Fibroblast of the aortic adventitia (primary cell): ENCODE measurements at regions not wholly inside any gene's neighbourhood (a gene's known extent, or its start where the extent isn't known, plus 50 kb on each side); places are given as distances from the start of the nearest gene placed in this dataset.

Experiments
- DNase-seq: peaks from one replicate; pipeline ENCODE4 v3.0.0-alpha.2; 2010; ENCODE audit warnings: low read depth
- H3K4me3 ChIP-seq: 2 replicates; pipeline ENCODE4 v1.5.1; 2011; ENCODE audit warnings: low read depth, mild to moderate bottlenecking, control low read depth, low read length, moderate library complexity
- TF ChIP-seq, protein P1 (sequence below): IDR thresholded peaks from 2 replicates; pipeline ENCODE4 v1.5.1; 2011; ENCODE audit warnings: mild to moderate bottlenecking, low read length, control low read depth, inconsistent platforms; ENCODE audit not compliant: insufficient read depth

DNA sequence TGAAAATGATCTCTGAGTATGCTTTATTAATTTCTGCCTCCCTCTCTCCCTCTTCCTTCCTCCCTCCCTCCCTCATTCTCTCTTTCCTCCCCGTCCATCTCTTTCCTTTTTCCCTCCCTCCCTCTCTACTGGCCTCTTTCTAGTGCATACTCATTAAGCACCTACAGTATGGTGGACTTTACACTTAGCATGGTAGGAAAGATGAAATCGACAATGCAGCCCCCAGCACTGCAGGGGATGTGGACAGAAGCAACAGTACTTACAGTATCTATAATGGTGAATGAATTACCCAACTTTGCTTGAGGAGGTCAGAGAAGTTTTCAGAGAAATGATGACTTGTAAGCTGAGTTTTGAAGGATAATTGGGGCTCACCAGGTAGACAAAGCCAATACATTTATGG lies 143.8 kb upstream of the RPS6KA3 start:
- TF ChIP-seq, protein P1, sequence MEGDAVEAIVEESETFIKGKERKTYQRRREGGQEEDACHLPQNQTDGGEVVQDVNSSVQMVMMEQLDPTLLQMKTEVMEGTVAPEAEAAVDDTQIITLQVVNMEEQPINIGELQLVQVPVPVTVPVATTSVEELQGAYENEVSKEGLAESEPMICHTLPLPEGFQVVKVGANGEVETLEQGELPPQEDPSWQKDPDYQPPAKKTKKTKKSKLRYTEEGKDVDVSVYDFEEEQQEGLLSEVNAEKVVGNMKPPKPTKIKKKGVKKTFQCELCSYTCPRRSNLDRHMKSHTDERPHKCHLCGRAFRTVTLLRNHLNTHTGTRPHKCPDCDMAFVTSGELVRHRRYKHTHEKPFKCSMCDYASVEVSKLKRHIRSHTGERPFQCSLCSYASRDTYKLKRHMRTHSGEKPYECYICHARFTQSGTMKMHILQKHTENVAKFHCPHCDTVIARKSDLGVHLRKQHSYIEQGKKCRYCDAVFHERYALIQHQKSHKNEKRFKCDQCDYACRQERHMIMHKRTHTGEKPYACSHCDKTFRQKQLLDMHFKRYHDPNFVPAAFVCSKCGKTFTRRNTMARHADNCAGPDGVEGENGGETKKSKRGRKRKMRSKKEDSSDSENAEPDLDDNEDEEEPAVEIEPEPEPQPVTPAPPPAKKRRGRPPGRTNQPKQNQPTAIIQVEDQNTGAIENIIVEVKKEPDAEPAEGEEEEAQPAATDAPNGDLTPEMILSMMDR = no peak
- no peak overlapping the region for H3K4me3 ChIP-seq
- no peak for DNase-seq

GRCh38 chrX:20409991-20410390 lies 143.3 kb upstream of the RPS6KA3 start:
- TF ChIP-seq, protein P1 = no peak

DNA sequence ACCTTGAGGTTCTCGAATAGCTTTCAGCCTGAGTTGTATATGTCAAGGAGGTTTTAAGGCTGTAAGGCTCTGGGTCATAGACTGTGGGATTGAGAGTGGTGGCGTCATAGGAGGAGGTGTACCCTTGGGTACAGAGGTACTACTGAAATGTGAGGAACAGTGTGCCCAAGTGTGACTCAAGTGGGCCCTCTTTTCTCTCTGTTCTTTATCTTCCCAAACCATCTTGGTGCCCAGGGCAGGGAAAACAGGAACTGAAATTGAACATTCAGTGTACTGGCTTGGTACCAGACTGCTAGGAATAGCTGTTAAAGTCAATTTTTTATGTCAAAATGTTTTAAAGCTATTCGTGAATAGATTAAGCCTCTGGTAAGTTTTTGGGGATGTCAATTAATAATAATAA lies 136.2 kb upstream of the RPS6KA3 start:
- TF ChIP-seq, protein P1 = no peak
- H3K4me3 ChIP-seq = no peak overlapping the region
- DNase-seq = no peak

More at GRCh38 chrX:20409991-20410390, 143.3 kb upstream of the RPS6KA3 start:
- DNase-seq = no peak
- H3K4me3 ChIP-seq = no peak overlapping the region

- TF ChIP-seq, protein P1 = no peak
- no peak overlapping the region for H3K4me3 ChIP-seq
- no peak for DNase-seq
Measured at GRCh38 chrX:20399728-20400414, 133.2 kb upstream of the RPS6KA3 start.

DNA sequence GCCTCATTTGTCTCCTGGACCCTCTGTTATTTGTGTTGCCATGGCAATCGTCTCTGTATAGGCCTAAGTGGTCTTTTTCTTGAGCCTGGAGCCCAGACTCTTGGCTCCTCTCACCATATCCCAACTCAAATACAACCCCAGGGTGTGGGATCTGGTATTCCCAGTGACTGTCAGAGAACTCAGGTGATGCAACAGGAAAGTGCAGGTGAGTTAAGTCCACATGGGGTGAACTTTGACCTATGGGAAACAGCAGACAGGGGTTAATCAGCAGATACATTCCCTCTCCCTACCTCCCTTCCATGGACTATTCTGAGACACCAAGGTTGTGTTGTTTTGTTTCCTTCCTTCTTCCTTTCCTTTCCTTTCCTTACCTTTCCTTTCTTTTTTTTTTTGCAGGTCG lies 130.9 kb upstream of the RPS6KA3 start:
- TF ChIP-seq, protein P1 = no peak
- no peak overlapping the region for H3K4me3 ChIP-seq
- DNase-seq = no peak

GRCh38 chrX:20394451-20394850 lies 127.7 kb upstream of the RPS6KA3 start:
- TF ChIP-seq, protein P1 = no peak
- no peak for DNase-seq
- no peak overlapping the region for H3K4me3 ChIP-seq

DNA sequence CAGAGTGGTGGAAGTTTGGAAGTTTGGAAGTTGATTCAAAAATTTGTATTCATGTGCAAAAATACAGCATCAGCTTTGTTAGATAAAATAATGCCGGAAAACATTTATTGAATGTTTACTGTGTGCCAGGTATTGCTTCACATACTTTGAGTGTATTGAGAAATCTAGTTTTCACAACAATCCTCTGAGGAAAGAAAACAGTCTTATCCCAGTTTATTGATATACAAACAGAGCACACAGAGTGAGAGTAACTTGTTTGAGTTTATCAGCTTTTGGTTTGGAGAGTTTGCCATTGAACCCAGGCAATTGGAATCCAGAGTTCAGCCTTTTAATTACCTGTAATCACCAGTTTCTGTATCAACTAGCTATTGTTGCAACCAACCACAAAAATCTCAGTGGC lies 127.2 kb upstream of the RPS6KA3 start:
- H3K4me3 ChIP-seq = no peak overlapping the region
- DNase-seq = peak; percentile 15
- TF ChIP-seq, protein P1 = no peak
